ENCODE measurements at regions not wholly inside any gene's neighbourhood (a gene's known extent, or its start where the extent isn't known, plus 50 kb on each side); places are given as distances from the start of the nearest gene placed in this dataset.

DNA sequence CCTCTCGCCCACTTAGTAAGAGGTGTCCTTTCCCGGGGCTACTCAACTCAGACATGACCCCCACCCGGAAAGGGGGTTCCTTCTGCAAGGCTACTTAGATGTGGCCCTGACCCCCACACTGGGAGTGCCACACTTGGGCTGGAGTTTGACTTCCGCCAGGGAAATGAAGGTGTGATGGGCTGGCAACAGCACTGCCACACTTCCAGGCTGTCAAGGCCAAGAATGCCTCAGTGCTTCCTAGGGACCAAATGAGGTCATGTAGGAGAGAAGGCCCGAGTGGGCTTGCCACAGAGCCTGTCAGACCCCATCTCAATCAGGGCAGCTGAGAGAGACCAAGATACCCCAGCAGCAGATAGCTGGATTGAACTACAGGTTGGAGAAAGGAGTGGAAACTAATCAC lies 55.5 kb downstream of the DRD1 start:
- Mint-ChIP-seq H3K27me3 (peaks cover 19% of the 10 kb centered on the region), H3K36me3 (ENCODE audit: low read depth) (no peaks in the 10 kb centered on the region), H3K27ac (no peak overlapping the region), H3K4me1 (no peaks in the 10 kb centered on the region), H3K4me3 (no peak overlapping the region)
- DNase-seq (no peak), ATAC-seq (no peak)
- peaks cover 2% of the 10 kb centered on the region for H3K9me3 ChIP-seq (ENCODE audit: control insufficient read depth, low read length, poor library complexity, severe bottlenecking)

DNA sequence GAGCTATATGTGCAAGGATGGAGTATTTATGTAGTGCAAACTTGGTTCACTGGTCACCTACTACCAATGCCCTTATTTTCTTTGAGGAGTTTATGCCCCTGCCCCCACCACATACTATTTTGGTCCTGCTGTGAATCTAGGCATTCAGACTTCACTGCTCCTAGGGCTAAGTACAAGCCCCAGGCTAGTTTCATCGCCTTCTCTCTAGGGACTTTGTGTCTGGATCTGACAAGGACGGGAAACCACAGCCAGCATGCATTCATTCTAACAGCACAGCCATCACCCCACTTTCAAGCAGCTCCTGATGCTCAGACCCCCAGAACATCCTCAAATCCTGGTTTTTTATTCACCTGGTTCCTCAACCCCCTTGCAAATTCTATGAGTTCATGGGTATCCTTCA lies 56.8 kb downstream of the DRD1 start:
- Mint-ChIP-seq H3K4me1 (no peaks in the 10 kb centered on the region), H3K4me3 (no peak overlapping the region), H3K36me3 (ENCODE audit: low read depth) (no peaks in the 10 kb centered on the region), H3K27me3 (peaks cover 28% of the 10 kb centered on the region), H3K27ac (no peak overlapping the region)
- H3K9me3 ChIP-seq (ENCODE audit: control insufficient read depth, low read length, poor library complexity, severe bottlenecking): peaks cover 2% of the 10 kb centered on the region
- ATAC-seq: no peak
- no peak for DNase-seq

DNA sequence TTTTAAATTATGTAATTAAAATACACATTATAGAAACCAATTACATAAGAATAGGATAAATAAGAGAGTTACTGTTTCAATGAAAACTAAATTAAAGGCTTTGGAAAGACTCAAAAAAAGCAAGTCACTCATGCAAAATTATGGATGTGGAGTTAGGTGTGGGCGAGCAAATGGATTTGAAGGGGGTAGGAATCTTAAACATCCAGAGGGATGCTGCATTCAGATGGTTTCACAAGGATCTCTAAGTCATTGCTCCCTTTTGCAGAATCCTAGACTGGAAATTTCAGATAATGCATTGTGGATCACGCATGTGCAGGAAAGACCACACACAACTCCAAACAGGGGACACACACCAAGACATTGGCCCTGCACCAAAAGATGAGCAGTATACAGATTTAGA lies 57.5 kb downstream of the DRD1 start:
- no peaks in the 10 kb centered on the region for H3K4me1 Mint-ChIP-seq
- DNase-seq (no peak), ATAC-seq (no peak)
- no peak overlapping the region for H3K4me3 Mint-ChIP-seq
- peaks cover 29% of the 10 kb centered on the region for H3K27me3 Mint-ChIP-seq
- H3K27ac Mint-ChIP-seq: no peak overlapping the region
- H3K9me3 ChIP-seq (ENCODE audit: control insufficient read depth, low read length, poor library complexity, severe bottlenecking): peaks cover 2% of the 10 kb centered on the region
- H3K36me3 Mint-ChIP-seq (ENCODE audit: low read depth): no peaks in the 10 kb centered on the region

DNA sequence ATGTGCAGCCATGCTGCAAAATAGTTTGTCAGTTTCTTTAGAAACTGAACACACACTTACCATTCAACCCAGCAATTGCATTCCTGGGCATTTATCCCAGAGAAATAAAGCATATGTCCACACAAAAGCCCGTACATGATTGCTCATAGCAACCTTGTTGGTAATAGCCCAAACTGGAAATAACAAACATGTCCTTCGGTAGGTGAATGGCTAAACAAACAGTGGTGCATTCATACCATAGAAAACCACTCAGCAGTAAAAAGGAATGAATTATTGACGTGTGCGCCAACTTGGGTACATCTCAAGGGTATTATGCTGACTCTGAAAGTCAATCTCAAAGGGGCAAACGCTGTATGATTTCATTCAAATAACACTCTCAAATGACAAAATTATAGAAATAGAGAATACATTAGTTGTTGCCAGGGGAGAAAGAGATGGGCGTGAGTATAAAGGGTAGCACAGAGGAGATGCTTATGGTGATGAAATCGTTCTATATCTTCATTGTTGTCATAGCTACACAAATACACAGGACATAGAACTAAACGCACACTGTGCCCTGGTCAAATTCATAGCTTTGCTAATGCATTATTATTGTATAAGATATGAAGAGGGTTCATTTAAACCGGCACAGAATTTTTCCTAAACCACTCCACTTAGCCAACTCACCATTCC lies 58.2 kb downstream of the DRD1 start:
- peaks cover 34% of the 10 kb centered on the region for H3K27me3 Mint-ChIP-seq
- peaks cover 2% of the 10 kb centered on the region for H3K9me3 ChIP-seq (ENCODE audit: control insufficient read depth, low read length, poor library complexity, severe bottlenecking)
- DNase-seq: no peak
- no peak overlapping the region for H3K4me3 Mint-ChIP-seq
- no peak overlapping the region for H3K27ac Mint-ChIP-seq
- no peak for ATAC-seq
- H3K36me3 Mint-ChIP-seq (ENCODE audit: low read depth): no peaks in the 10 kb centered on the region
- no peaks in the 10 kb centered on the region for H3K4me1 Mint-ChIP-seq

DNA sequence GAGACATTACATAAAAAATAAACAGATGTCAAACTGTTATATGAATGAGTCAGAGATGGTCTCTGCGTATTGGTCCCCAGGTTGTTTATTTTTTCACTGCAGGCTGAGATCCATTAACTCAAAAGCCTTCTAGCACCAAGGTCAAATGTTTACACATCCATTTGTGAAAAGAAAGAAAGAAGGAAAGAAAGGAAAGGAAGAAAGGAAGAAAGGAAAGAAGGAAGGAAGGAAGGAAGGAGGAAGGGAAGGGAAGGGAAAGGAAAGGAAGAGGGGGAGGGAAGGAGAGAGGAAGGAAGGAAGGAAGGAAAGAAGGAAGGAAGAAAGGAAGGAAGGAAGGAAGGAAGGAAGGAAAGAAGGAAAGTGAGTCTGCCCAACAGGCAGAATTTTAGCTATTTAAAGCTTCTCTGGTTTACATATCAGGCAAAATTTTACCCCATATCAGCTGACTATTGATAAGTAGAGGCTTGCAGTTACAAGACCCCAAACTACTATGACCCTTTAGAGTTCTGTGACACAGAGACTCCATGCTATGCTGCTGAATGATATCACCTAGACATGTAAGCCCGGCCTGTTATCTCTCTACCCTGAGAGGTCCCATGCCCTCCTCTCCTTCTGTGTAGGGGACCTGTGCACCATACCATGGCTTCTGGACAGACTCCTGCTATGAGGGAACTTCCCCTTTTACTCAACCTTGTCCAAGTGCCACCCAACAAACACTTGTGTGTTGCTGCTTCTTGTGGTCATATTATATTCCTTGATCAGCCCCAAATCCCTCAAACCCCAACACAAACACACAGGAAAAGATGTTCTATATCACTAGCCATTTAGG lies 59.0 kb downstream of the DRD1 start:
- DNase-seq (no peak), ATAC-seq (no peak)
- Mint-ChIP-seq H3K27me3 (peaks cover 34% of the 10 kb centered on the region), H3K36me3 (ENCODE audit: low read depth) (no peaks in the 10 kb centered on the region), H3K4me1 (no peaks in the 10 kb centered on the region), H3K4me3 (no peak overlapping the region), H3K27ac (no peak overlapping the region)
- peaks cover 2% of the 10 kb centered on the region for H3K9me3 ChIP-seq (ENCODE audit: control insufficient read depth, low read length, poor library complexity, severe bottlenecking)

DNA sequence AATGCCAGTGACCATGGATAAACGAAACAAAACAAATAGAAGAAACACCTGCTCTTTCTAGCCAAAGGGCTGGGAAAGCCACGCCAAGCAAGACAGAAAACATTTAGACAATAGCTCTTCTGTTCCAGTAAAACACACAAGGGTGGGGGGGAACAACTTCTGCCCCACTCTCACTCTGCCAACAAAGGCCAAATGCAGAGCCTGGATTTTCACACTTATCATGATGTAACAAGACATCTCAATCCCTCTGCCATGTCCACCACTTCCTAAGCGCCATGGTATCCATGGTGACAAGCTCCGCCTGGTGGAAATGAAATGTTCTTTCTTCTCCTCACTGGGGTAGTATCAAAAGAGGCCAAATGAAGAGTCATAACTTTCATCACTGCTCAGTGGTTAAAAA lies 60.6 kb downstream of the DRD1 start:
- ATAC-seq (no peak), DNase-seq (no peak)
- no peak overlapping the region for H3K27ac Mint-ChIP-seq
- no peaks in the 10 kb centered on the region for H3K4me1 Mint-ChIP-seq
- peaks cover 2% of the 10 kb centered on the region for H3K9me3 ChIP-seq (ENCODE audit: control insufficient read depth, low read length, poor library complexity, severe bottlenecking)
- no peak overlapping the region for H3K4me3 Mint-ChIP-seq
- peaks cover 34% of the 10 kb centered on the region for H3K27me3 Mint-ChIP-seq
- no peaks in the 10 kb centered on the region for H3K36me3 Mint-ChIP-seq (ENCODE audit: low read depth)

DNA sequence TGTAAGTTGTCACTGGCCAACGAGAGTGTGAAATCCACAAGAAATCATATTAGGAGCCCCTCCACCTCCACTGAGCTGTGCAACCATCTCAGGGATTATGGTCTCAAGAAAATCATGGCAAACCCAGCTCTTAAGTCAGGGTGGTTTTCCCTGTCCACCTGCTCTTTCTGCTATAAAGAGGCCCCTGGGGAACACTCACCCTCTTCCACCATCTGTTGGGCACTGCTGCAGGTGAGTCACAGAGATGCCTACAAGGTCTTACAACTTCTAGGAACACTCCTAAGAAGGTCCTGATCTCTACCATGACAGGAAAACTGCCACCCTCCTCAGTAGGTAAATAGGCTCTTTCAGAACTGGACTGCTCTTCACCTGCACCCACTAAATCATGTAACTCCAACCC lies 61.8 kb downstream of the DRD1 start:
- DNase-seq: no peak
- H3K36me3 Mint-ChIP-seq (ENCODE audit: low read depth): no peaks in the 10 kb centered on the region
- H3K4me1 Mint-ChIP-seq: no peaks in the 10 kb centered on the region

DNA sequence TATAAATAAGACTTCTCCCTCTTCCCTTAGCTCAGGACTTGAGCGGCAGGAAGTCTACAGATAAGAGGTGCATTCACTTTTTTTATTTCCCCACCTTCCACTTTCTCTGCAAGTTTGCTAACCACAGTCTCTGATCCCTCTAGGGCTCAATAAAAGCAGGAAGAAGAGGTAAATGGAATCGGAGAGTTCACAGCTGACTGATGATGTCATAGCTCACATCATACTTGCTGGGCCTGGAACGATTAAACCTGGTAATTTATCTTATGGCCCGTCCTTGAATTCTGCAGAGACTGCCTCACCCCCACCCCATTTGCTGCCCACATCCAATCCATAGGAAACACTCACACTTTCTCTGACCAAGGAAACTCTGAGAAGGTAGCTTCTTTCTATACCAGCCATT lies 62.9 kb downstream of the DRD1 start:
- H3K9me3 ChIP-seq (ENCODE audit: control insufficient read depth, low read length, poor library complexity, severe bottlenecking): peaks cover 2% of the 10 kb centered on the region
- Mint-ChIP-seq H3K4me1 (no peaks in the 10 kb centered on the region), H3K36me3 (ENCODE audit: low read depth) (no peaks in the 10 kb centered on the region), H3K4me3 (no peak overlapping the region), H3K27me3 (peaks cover 41% of the 10 kb centered on the region), H3K27ac (no peak overlapping the region)
- ATAC-seq: no peak
- no peak for DNase-seq

More for the DNA sequence above, 61.8 kb downstream of the DRD1 start:
- peaks cover 2% of the 10 kb centered on the region for H3K9me3 ChIP-seq (ENCODE audit: control insufficient read depth, low read length, poor library complexity, severe bottlenecking)
- ATAC-seq: no peak
- no peak overlapping the region for H3K4me3 Mint-ChIP-seq
- H3K27ac Mint-ChIP-seq: no peak overlapping the region
- H3K27me3 Mint-ChIP-seq: peaks cover 39% of the 10 kb centered on the region

DNA sequence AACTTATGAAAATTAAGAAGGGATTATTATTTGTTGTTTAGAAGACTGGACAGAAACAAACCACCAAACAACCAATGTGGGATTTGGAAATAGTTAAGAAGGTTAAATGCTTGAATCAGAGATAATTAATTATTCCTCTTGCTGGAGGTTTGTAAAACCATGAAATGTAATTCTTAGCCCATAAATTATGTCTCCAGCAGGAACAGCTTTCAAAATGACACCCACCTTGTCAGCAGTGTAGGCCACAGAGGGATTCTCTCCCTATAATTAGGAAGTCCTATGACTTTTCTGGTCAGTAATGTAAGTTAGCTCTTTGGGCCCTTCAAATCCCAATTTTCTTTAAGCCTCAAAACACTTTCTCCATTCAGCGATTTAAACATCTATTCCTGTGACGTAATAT lies 63.3 kb downstream of the DRD1 start:
- H3K36me3 Mint-ChIP-seq (ENCODE audit: low read depth): no peaks in the 10 kb centered on the region
- ATAC-seq: no peak
- no peaks in the 10 kb centered on the region for H3K9me3 ChIP-seq (ENCODE audit: control insufficient read depth, low read length, poor library complexity, severe bottlenecking)
- no peak for DNase-seq
- H3K4me3 Mint-ChIP-seq: no peak overlapping the region
- H3K27me3 Mint-ChIP-seq: peaks cover 42% of the 10 kb centered on the region
- no peak overlapping the region for H3K27ac Mint-ChIP-seq
- no peaks in the 10 kb centered on the region for H3K4me1 Mint-ChIP-seq

DNA sequence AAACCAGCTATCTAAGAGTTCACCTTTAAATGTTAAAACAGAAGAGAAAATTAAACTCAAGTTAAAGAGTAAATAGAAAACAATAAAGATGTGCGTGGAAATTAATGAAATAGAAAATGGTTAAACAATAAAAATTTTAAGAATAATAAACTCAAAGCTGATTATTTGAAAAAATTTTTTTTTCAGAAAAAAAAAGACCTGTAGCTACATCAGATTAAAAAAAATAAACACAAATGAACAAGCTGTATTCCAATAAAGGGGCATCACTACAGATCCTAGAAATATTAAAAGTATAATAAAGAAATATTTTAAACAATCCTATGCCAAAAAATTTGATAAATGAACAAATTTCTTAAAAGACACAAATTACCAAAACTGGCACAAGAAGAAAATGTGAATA lies 64.1 kb downstream of the DRD1 start:
- DNase-seq (no peak), ATAC-seq (no peak)
- no peak overlapping the region for H3K4me3 Mint-ChIP-seq
- H3K27me3 Mint-ChIP-seq: peaks cover 48% of the 10 kb centered on the region
- H3K36me3 Mint-ChIP-seq (ENCODE audit: low read depth): no peaks in the 10 kb centered on the region
- H3K4me1 Mint-ChIP-seq: no peaks in the 10 kb centered on the region
- no peak overlapping the region for H3K27ac Mint-ChIP-seq
- no peaks in the 10 kb centered on the region for H3K9me3 ChIP-seq (ENCODE audit: control insufficient read depth, low read length, poor library complexity, severe bottlenecking)

DNA sequence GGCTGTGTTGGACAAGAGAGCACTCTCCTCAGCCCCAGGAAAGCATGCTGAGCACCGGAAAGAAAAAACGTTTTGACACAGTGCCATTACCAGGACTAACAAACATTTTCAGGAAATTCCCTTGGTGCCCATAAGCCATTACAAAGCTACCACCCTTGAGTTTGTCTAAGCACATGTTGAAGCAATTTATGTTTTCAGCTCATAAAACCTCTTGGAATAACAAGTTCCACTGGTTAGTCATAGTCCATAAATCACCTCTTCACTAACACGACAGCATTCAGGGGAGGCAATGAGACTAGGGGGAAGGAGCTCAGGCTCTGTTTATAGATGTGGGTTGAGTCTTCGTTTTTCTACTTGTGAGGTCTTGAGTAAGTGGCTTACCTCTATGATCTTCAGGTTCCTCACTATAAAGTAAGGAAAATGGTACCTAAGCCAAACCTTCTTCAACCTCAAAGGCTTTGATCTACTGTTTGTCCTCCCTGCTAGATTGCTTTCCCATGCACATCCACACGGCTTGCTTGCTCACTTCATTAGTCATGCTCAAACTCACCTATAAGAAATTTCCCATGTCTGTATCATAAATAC lies 65.4 kb downstream of the DRD1 start:
- no peaks in the 10 kb centered on the region for H3K4me1 Mint-ChIP-seq
- H3K4me3 Mint-ChIP-seq: no peak overlapping the region
- DNase-seq (no peak), ATAC-seq (no peak)
- H3K27ac Mint-ChIP-seq: no peak overlapping the region
- H3K9me3 ChIP-seq (ENCODE audit: control insufficient read depth, low read length, poor library complexity, severe bottlenecking): no peaks in the 10 kb centered on the region
- H3K27me3 Mint-ChIP-seq: peaks cover 58% of the 10 kb centered on the region
- no peaks in the 10 kb centered on the region for H3K36me3 Mint-ChIP-seq (ENCODE audit: low read depth)

DNA sequence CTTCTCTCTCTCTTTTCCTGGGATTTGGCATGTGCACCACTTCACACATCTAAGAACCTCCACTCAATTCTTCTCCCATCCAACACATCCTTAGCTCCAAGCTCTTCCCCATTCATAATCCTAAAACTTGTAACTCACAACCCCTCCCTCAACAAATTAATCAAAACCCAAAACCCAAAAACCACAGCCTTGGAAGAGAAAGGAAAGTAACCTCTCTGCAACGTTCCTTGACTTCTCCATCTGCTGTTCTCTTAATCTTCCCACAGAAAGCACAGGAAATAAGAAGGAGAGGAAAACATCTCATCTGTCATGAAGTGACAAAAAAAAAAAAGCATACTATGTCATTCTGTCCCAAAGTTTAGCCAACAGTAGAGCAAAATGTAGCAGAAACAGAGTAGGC lies 66.2 kb downstream of the DRD1 start:
- H3K9me3 ChIP-seq (ENCODE audit: control insufficient read depth, low read length, poor library complexity, severe bottlenecking): no peaks in the 10 kb centered on the region
- no peaks in the 10 kb centered on the region for H3K36me3 Mint-ChIP-seq (ENCODE audit: low read depth)
- no peaks in the 10 kb centered on the region for H3K4me1 Mint-ChIP-seq
- H3K27ac Mint-ChIP-seq: no peak overlapping the region
- H3K4me3 Mint-ChIP-seq: no peak overlapping the region
- ATAC-seq (no peak), DNase-seq (no peak)
- peaks cover 57% of the 10 kb centered on the region for H3K27me3 Mint-ChIP-seq

DNA sequence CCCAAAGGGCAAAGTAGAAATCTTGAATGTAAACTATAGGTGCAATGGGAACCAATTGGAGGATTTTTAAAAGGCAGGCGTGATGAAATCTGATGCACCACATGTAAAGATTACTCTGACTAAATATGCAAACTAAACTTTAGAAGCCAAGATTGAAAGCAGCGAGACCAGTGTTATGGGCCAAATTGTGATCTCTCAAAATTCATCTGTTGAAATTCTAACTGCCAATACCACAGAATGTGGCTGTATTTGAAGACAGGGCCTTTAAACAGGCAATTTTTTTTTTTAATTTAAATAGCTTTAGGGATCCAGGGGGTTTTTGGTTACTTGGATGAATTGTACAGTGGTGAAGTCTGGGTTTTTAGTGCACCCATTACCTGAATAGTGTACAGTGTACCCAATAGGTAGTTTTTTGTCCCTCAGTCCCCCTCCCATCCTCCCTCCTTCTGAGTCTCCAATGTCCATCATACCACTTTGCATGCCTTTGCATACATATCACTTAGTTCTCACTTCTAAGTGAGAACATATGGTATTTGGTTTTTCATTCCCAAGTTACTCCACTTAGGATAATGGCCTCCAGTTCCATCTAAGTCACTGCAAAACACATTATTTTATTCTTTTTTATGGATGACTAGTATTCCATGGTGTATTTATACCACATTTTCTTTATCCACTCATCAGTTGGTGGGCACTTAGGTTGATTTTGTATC lies 69.7 kb downstream of the DRD1 start:
- Mint-ChIP-seq H3K4me3 (no peak overlapping the region), H3K4me1 (no peaks in the 10 kb centered on the region), H3K27me3 (peaks cover 59% of the 10 kb centered on the region), H3K27ac (no peak overlapping the region), H3K36me3 (ENCODE audit: low read depth) (no peaks in the 10 kb centered on the region)
- DNase-seq (no peak), ATAC-seq (no peak)
- no peaks in the 10 kb centered on the region for H3K9me3 ChIP-seq (ENCODE audit: control insufficient read depth, low read length, poor library complexity, severe bottlenecking)
